ENCODE measurements at regions not wholly inside any gene's neighbourhood (a gene's known extent, or its start where the extent isn't known, plus 50 kb on each side); places are given as distances from the start of the nearest gene placed in this dataset.
"Not testable (repeated sequence)": the region's sequence is repeated elsewhere in the genome, so short reads cannot be mapped to it uniquely, and the experiment has no call there.

DNA sequence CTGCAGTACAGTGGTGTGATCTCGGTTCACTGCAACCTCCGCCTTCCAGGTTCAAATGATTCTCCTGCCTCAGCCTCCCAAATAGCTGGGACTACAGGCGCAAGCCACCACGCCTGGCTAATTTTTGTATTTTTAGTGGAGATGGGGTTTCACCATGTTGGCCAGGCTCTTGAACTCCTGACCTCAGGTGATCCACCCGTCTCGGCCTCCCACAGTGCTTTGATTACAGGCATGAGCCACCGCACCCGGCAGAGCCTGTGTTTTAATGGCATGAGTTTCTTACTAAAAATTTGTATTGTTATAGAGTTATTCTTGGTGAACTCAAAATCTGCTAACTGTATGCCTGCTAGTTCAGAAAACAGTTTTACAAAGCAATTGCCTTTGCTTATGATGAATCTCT is 269.9 kb downstream of the SEMA3D start:
- TF ChIP-seq ETV6 (conservative IDR thresholded peaks at IDR 0.05 in 1 of 2, IDR thresholded peaks at IDR 0.05 in 1 of 2; ENCODE audit: borderline replicate concordance in 1 of 2, low read depth in 1 of 2); TCF7 (IDR thresholded peaks at IDR 0.05; ENCODE audit: borderline replicate concordance); JUND (IDR thresholded peaks at IDR 0.05; ENCODE audit: low read depth, low read length); USF2 (IDR thresholded peaks at IDR 0.05; ENCODE audit: borderline replicate concordance, low read depth, low read length): not testable (repeated sequence)
- TF ChIP-seq, protein P1, sequence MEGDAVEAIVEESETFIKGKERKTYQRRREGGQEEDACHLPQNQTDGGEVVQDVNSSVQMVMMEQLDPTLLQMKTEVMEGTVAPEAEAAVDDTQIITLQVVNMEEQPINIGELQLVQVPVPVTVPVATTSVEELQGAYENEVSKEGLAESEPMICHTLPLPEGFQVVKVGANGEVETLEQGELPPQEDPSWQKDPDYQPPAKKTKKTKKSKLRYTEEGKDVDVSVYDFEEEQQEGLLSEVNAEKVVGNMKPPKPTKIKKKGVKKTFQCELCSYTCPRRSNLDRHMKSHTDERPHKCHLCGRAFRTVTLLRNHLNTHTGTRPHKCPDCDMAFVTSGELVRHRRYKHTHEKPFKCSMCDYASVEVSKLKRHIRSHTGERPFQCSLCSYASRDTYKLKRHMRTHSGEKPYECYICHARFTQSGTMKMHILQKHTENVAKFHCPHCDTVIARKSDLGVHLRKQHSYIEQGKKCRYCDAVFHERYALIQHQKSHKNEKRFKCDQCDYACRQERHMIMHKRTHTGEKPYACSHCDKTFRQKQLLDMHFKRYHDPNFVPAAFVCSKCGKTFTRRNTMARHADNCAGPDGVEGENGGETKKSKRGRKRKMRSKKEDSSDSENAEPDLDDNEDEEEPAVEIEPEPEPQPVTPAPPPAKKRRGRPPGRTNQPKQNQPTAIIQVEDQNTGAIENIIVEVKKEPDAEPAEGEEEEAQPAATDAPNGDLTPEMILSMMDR (IDR thresholded peaks at IDR 0.05 in 2 of 3, conservative IDR thresholded peaks at IDR 0.05 in 1 of 3; ENCODE audit: control insufficient read depth in 2 of 3, extremely low read depth in 1 of 3, insufficient read depth in 1 of 3, low read depth in 3 of 3, low read length in 3 of 3), result not testable (repeated sequence)

Data from GM12878 (cell line).